ENCODE measurements at regions not wholly inside any gene's neighbourhood (a gene's known extent, or its start where the extent isn't known, plus 50 kb on each side); places are given as distances from the start of the nearest gene placed in this dataset.
"Not testable (repeated sequence)": the region's sequence is repeated elsewhere in the genome, so short reads cannot be mapped to it uniquely, and the experiment has no call there.

DNA sequence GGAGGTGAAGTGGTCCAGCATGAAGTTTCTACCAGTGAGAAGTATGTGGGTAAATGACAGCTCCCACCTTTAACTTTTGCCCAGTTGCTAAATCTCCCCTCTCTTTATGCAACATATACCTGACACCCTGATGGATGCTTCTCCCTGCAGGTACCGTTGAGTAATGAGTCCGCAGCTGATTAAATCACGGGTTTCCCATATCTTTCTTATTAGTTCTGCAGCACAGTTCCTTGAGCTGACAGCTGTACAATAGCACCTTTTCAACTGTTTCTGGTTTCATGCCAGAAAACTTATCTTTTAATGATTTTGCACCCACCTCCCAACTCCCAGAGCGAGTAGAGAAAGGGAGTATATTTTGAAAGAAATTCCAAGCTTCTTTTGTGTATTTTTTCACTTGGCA, 161.0 kb upstream of the TUT7 start:
- no peak for DNase-seq

- no peak for DNase-seq
These were observed 159.2 kb upstream of the TUT7 start for GRCh38 chr9:86513429-86513828.

GRCh38 chr9:86512929-86513328, 158.7 kb upstream of the TUT7 start:
- DNase-seq = no peak

- DNase-seq = no peak
These were observed 157.6 kb upstream of the TUT7 start for GRCh38 chr9:86511614-86512360.

GRCh38 chr9:86508208-86508903, 154.1 kb upstream of the TUT7 start:
- DNase-seq = no peak

DNA sequence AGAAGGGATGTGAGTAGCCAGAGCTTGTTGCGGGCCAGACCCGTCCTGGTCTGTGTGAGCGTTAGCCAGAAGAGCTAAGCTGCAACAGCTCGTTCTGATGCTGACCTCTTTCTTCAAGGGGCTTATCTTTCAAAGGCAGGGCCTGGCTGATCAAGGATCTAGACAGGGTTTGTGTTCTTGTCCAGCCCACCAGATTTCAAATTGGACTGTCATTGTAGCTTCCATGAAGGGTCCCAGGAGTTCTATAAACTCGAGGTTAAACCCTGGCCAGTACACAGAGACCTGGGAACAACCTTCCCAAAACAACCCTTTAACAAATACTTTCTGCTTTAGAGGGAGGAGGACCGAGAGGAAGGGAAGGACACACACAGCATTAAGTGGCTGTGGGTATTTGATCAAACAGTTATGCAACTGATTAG, 153.0 kb upstream of the TUT7 start:
- no peak for DNase-seq

GRCh38 chr9:86503942-86504341, 149.7 kb upstream of the TUT7 start:
- no peak for DNase-seq

- DNase-seq = no peak
These were observed 149.1 kb upstream of the TUT7 start for GRCh38 chr9:86503314-86503713.

DNA sequence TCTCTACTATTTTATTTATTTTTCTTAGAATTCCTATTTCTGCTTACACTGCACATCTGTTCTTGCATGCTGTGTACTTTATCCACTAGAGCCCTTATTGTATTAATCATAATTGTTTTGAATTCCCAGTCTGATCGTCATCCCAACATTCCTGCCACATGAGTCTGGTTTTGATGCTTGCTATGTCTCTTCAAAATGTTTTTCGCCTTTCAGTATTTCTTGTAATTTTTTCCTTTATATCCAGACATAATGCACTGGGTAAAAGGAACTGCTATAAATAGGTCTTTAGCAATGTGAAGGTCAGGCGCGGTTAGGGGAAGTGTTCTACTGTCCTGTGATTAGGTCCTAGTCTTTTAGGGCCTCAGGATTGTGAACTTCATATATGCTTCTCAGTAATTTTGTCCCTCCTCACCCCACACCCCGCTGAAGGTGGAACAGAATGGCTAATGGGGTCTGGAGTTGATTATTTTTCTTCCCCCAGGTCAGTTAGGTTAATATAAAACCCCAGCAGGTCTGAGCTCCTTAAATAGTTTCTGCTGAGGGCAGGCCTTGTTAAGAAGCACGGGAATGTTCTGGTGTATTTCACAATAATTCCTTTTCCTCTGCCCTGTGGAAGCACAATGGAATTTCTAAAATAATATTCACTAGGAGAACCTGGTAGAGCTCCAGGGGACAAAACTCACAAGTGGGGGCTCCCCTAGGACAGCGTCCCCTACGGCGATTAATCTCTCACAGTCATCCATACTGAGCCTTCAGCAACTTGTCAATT, 146.6 kb upstream of the TUT7 start:
- no peak for DNase-seq

GRCh38 chr9:86500031-86500430, 145.8 kb upstream of the TUT7 start:
- DNase-seq = no peak

DNA sequence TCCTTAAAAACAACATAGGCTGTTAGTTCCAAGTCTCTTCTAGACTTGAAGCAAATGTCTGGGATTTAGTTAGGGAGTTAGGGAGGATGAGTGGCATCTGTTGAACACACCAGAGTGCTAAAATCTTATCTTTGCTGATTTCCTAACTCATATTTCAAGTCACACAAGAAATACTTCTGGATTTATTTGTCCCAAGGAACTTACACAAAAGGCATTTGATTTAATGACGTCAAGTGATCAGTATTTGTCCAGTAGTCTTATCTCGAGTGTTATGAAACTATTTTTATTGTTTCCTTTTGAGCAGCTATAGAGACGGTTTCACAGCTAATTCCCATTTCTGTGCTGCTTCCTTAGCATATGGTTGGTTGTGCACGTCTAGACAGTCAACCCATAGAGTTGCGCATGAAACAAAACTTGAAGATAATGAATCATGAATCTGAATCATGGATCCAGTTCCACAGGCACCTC, 140.5 kb upstream of the TUT7 start:
- DNase-seq = no peak

GRCh38 chr9:86491468-86492266, 137.5 kb upstream of the TUT7 start:
- DNase-seq = no peak

DNA sequence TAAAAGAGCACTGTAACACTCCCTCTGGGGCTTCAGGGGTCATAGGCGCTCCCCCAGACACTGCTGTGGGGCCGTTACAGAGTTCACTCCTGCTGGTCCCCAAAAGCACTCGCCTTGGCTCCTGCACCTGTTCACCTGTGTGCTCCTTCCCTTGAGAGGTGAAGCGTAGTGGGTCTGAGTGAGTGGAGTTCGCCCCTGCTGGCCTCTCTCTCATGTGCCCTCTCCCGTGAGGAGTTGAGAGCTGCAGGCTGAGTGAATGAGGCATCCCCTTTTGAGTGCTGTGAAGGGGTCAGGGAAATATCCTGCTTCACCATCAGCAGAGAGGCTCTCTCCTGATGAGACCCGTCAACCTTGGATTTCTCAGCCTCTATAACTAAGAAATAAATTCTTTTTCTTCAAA, 134.6 kb upstream of the TUT7 start:
- no peak for DNase-seq

- no peak for DNase-seq
These were observed 134.1 kb upstream of the TUT7 start for GRCh38 chr9:86488345-86488744.

DNA sequence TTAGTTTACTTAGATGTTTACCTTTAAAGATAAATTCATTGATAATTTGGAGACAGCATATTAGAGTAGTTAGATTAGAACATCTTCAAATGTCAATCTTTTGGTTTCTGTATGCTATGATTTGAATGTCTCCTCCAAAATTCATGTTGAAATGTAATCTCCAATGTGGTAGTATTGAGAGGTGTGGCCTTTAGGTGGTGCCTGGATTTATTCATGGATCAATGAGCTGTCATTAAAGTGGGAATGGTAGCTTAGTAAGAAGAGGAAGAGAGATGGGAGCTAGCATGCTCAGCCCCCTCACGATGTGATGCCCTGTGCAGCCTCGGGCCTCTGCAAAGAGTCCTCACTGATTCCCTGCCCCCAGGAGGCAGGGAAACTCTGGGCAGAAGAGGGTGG, 133.6 kb upstream of the TUT7 start:
- no peak for DNase-seq

- DNase-seq = no peak
These were observed 133.0 kb upstream of the TUT7 start for GRCh38 chr9:86486891-86487837.

DNA sequence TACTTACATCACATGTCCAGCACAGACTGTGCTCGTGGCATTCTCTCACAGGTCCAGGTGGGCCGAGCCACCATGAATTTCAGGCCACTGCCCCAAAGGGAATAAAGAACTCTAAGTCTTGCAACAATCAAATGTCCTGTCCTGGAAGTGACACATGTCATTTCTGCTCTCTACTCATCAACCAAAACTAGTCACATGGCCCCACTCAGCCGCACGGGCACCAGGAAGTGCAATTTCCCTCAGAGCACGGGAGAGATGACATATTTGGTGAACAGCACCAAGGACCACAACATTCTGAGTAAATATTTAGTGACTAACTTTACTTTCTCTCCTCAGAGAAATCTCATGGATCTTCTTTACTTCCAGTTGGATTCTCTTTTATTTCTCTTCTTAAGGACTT, 131.1 kb upstream of the TUT7 start:
- DNase-seq = peak; percentile 4 to 6

- no peak for DNase-seq
These were observed 129.3 kb upstream of the TUT7 start for GRCh38 chr9:86483496-86483895.

GRCh38 chr9:86481466-86481865, 127.3 kb upstream of the TUT7 start:
- no peak for DNase-seq

GRCh38 chr9:86475255-86475654, 121.0 kb upstream of the TUT7 start:
- not testable (repeated sequence) for DNase-seq

- DNase-seq = no peak
These were observed 117.1 kb upstream of the TUT7 start for GRCh38 chr9:86471171-86471815.
